Adipocyte (in vitro differentiated cells): ENCODE measurements at regions not wholly inside any gene's neighbourhood (a gene's known extent, or its start where the extent isn't known, plus 50 kb on each side); places are given as distances from the start of the nearest gene placed in this dataset.
"Not testable (repeated sequence)": the region's sequence is repeated elsewhere in the genome, so short reads cannot be mapped to it uniquely, and the experiment has no call there.

Source experiments
- DNase-seq: peaks from one replicate; pipeline ENCODE4 v3.0.0-alpha.2; 2015; ENCODE audit warnings: low read depth
- H3K27me3 ChIP-seq: replicated peaks from 2 replicates; pipeline ENCODE4 v1.7.0; 2013; ENCODE audit warnings: mild to moderate bottlenecking, low read length, moderate library complexity; ENCODE audit not compliant: control insufficient read depth, insufficient read depth
- H3K36me3 ChIP-seq: 2 replicates; pipeline ENCODE4 v1.7.0; 2013; ENCODE audit warnings: low read length, mild to moderate bottlenecking, moderate library complexity; ENCODE audit not compliant: control insufficient read depth, insufficient read depth, severe bottlenecking
- H3K4me1 ChIP-seq: 2 replicates; pipeline ENCODE4 v1.7.0; 2013; ENCODE audit warnings: mild to moderate bottlenecking, low read length, moderate library complexity; ENCODE audit not compliant: control insufficient read depth, insufficient read depth
- H3K4me3 ChIP-seq: 2 replicates; pipeline ENCODE4 v1.7.0; 2013; ENCODE audit warnings: mild to moderate bottlenecking, low read length, moderate library complexity
- H3K9ac ChIP-seq: 2 replicates; pipeline ENCODE4 v1.7.0; 2013; ENCODE audit warnings: mild to moderate bottlenecking, low read length, moderate library complexity
- H3K9me3 ChIP-seq: 2 replicates; pipeline ENCODE4 v1.7.0; 2013; ENCODE audit warnings: mild to moderate bottlenecking, low read length, moderate library complexity; ENCODE audit not compliant: control insufficient read depth

GRCh38 chrX:508163-508562 lies 121.5 kb upstream of the PPP2R3B start:
- Histone ChIP-seq H3K9ac (no peak overlapping the region), H3K27me3 (no peaks in the 10 kb centered on the region), H3K9me3 (peaks cover 4% of the 10 kb centered on the region), H3K36me3 (no peaks in the 10 kb centered on the region), H3K4me3 (no peak overlapping the region), H3K4me1 (no peaks in the 10 kb centered on the region)
- no peak for DNase-seq

- H3K4me3 ChIP-seq, H3K4me1 ChIP-seq, DNase-seq, H3K27me3 ChIP-seq, H3K36me3 ChIP-seq, H3K9me3 ChIP-seq, H3K9ac ChIP-seq: not testable (repeated sequence)
Measured at GRCh38 chrX:508821-509220, 121.8 kb upstream of the SHOX start.

- not testable (repeated sequence) for H3K9me3 ChIP-seq, DNase-seq, H3K27me3 ChIP-seq, H3K36me3 ChIP-seq, H3K4me3 ChIP-seq, H3K4me1 ChIP-seq, H3K9ac ChIP-seq
Measured at GRCh38 chrX:511089-511488, 119.5 kb upstream of the SHOX start.

- Histone ChIP-seq H3K9ac (no peak overlapping the region), H3K4me1 (no peaks in the 10 kb centered on the region), H3K27me3 (no peaks in the 10 kb centered on the region), H3K4me3 (no peak overlapping the region), H3K9me3 (no peaks in the 10 kb centered on the region), H3K36me3 (no peaks in the 10 kb centered on the region)
- no peak for DNase-seq
Measured at GRCh38 chrX:518319-518718, 112.3 kb upstream of the SHOX start.

GRCh38 chrX:519741-520140 lies 110.8 kb upstream of the SHOX start:
- Histone ChIP-seq H3K9ac (no peak overlapping the region), H3K27me3 (no peaks in the 10 kb centered on the region), H3K9me3 (no peaks in the 10 kb centered on the region), H3K4me3 (no peak overlapping the region), H3K36me3 (no peaks in the 10 kb centered on the region), H3K4me1 (no peaks in the 10 kb centered on the region)
- no peak for DNase-seq

GRCh38 chrX:522456-522855 lies 108.1 kb upstream of the SHOX start:
- Histone ChIP-seq H3K4me1 (no peaks in the 10 kb centered on the region), H3K9ac (no peak overlapping the region), H3K27me3 (no peaks in the 10 kb centered on the region), H3K36me3 (no peaks in the 10 kb centered on the region), H3K9me3 (peaks cover 2% of the 10 kb centered on the region), H3K4me3 (no peak overlapping the region)
- no peak for DNase-seq

GRCh38 chrX:525134-525533 lies 105.5 kb upstream of the SHOX start:
- Histone ChIP-seq H3K9ac (no peak overlapping the region), H3K9me3 (peaks cover 2% of the 10 kb centered on the region), H3K4me1 (no peaks in the 10 kb centered on the region), H3K27me3 (no peaks in the 10 kb centered on the region), H3K4me3 (no peak overlapping the region), H3K36me3 (no peaks in the 10 kb centered on the region)
- no peak for DNase-seq

GRCh38 chrX:526295-527224 lies 104.0 kb upstream of the SHOX start:
- DNase-seq, result no peak
- Histone ChIP-seq H3K4me1 (no peaks in the 10 kb centered on the region), H3K9ac (no peak overlapping the region), H3K27me3 (no peaks in the 10 kb centered on the region), H3K9me3 (peaks cover 2% of the 10 kb centered on the region), H3K36me3 (no peaks in the 10 kb centered on the region), H3K4me3 (no peak overlapping the region)

- Histone ChIP-seq H3K9me3 (no peaks in the 10 kb centered on the region), H3K9ac (no peak overlapping the region), H3K27me3 (no peaks in the 10 kb centered on the region), H3K36me3 (no peaks in the 10 kb centered on the region), H3K4me3 (no peak overlapping the region), H3K4me1 (no peaks in the 10 kb centered on the region)
- DNase-seq, result no peak
Measured at GRCh38 chrX:530726-531610, 99.6 kb upstream of the SHOX start.

GRCh38 chrX:531611-531936 lies 99.0 kb upstream of the SHOX start:
- DNase-seq, result no peak
- Histone ChIP-seq H3K9me3 (no peaks in the 10 kb centered on the region), H3K9ac (no peak overlapping the region), H3K27me3 (no peaks in the 10 kb centered on the region), H3K36me3 (no peaks in the 10 kb centered on the region), H3K4me1 (no peaks in the 10 kb centered on the region), H3K4me3 (no peak overlapping the region)

GRCh38 chrX:534804-535203 lies 95.8 kb upstream of the SHOX start:
- Histone ChIP-seq H3K4me3 (no peak overlapping the region), H3K9ac (no peak overlapping the region), H3K9me3 (no peaks in the 10 kb centered on the region), H3K4me1 (no peaks in the 10 kb centered on the region), H3K27me3 (no peaks in the 10 kb centered on the region), H3K36me3 (no peaks in the 10 kb centered on the region)
- no peak for DNase-seq
